Neutrophil (primary cell): ENCODE measurements at regions not wholly inside any gene's neighbourhood (a gene's known extent, or its start where the extent isn't known, plus 50 kb on each side); places are given as distances from the start of the nearest gene placed in this dataset.

Experiments used
- H3K27ac ChIP-seq: fragments of 200-600 bp; sonication (generic); 2 replicates; pipeline ENCODE4 v1.5.1; 2016; ENCODE audit warnings: mild to moderate bottlenecking, moderate library complexity
- H3K27me3 ChIP-seq: fragments of 200-600 bp; sonication (generic); 2 replicates; pipeline ENCODE4 v1.6.0; 2016; ENCODE audit warnings: mild to moderate bottlenecking
- H3K36me3 ChIP-seq: fragments of 200-600 bp; sonication (generic); 2 replicates; pipeline ENCODE4 v1.5.1; 2017
- H3K4me1 ChIP-seq, 2 experiments: fragments of 200-600 bp in 1 of 2; sonication (generic) in 1 of 2; 1 replicate in 1 of 2; 2 replicates in 1 of 2; pipeline versions ENCODE4 v1.5.1 to v1.6.1; 2013 to 2016; ENCODE audit warnings: low read depth in 1 of 2, low read length in 1 of 2, mild to moderate bottlenecking in 1 of 2, moderate library complexity in 1 of 2; ENCODE audit not compliant: control insufficient read depth in 1 of 2, insufficient read depth in 1 of 2
- H3K4me3 ChIP-seq, 2 experiments: fragments of 200-600 bp in 1 of 2; sonication (generic) in 1 of 2; 1 replicate in 1 of 2; 2 replicates in 1 of 2; pipeline ENCODE4 v1.5.1; 2013 to 2016; ENCODE audit warnings: low read depth in 1 of 2, low read length in 1 of 2, mild to moderate bottlenecking in 1 of 2, moderate library complexity in 1 of 2
- H3K9me3 ChIP-seq: fragments of 200-600 bp; sonication (generic); 2 replicates; pipeline ENCODE4 v1.5.1; 2016
- TF ChIP-seq, protein P1 (sequence below): fragments of 200-600 bp; sonication (generic); IDR thresholded peaks from 2 replicates; pipeline ENCODE4 v1.5.1; 2016; ENCODE audit warnings: antibody characterized with exemption

DNA sequence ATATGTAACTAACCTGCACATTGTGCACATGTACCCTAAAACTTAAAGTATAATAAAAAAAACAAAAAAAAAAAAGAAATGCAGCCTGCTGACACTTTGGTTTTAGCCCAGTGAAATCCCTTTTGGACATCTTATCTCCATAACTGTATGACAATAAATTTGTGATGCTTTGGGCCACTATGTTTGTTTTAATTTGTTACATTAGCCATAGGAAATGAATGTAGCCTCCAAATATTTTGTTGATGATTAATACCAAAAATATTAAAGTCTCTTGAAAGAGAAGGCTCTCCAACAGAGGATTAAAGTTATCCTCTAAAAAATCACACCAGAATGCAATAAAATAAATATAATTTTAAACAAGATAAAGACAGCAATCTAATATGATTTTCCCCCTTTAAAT is 852.7 kb upstream of the SLIT2 start:
- H3K27ac ChIP-seq: no peak overlapping the region
- TF ChIP-seq, protein P1, sequence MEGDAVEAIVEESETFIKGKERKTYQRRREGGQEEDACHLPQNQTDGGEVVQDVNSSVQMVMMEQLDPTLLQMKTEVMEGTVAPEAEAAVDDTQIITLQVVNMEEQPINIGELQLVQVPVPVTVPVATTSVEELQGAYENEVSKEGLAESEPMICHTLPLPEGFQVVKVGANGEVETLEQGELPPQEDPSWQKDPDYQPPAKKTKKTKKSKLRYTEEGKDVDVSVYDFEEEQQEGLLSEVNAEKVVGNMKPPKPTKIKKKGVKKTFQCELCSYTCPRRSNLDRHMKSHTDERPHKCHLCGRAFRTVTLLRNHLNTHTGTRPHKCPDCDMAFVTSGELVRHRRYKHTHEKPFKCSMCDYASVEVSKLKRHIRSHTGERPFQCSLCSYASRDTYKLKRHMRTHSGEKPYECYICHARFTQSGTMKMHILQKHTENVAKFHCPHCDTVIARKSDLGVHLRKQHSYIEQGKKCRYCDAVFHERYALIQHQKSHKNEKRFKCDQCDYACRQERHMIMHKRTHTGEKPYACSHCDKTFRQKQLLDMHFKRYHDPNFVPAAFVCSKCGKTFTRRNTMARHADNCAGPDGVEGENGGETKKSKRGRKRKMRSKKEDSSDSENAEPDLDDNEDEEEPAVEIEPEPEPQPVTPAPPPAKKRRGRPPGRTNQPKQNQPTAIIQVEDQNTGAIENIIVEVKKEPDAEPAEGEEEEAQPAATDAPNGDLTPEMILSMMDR: no peak
- no peaks in the 10 kb centered on the region for H3K4me1 ChIP-seq
- no peaks in the 10 kb centered on the region for H3K36me3 ChIP-seq
- no peak overlapping the region for H3K4me3 ChIP-seq
- H3K9me3 ChIP-seq: no peaks in the 10 kb centered on the region
- H3K27me3 ChIP-seq: no peaks in the 10 kb centered on the region

DNA sequence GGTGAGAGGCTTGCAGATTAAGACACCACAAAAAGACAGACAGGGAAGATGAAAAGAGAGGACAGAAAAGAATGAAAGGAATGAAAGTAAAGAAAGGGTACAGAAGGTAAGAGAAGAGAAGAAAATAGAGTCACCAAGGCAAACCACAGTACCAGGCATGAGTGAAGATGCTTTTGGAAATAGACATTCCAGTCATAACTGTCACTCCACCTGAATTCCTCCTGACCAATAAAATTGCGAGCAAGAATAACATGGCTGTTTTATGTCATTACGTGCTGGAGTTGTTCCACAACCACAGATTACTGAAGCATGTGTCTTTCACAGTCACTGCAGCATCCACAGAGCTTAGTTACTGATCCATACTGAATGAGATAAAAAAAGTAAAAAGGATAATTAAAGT is 864.9 kb upstream of the SLIT2 start:
- TF ChIP-seq, protein P1: no peak
- Histone ChIP-seq H3K27me3 (no peaks in the 10 kb centered on the region), H3K4me1 (no peaks in the 10 kb centered on the region), H3K9me3 (no peaks in the 10 kb centered on the region), H3K36me3 (no peaks in the 10 kb centered on the region), H3K27ac (no peak overlapping the region), H3K4me3 (no peak overlapping the region)

DNA sequence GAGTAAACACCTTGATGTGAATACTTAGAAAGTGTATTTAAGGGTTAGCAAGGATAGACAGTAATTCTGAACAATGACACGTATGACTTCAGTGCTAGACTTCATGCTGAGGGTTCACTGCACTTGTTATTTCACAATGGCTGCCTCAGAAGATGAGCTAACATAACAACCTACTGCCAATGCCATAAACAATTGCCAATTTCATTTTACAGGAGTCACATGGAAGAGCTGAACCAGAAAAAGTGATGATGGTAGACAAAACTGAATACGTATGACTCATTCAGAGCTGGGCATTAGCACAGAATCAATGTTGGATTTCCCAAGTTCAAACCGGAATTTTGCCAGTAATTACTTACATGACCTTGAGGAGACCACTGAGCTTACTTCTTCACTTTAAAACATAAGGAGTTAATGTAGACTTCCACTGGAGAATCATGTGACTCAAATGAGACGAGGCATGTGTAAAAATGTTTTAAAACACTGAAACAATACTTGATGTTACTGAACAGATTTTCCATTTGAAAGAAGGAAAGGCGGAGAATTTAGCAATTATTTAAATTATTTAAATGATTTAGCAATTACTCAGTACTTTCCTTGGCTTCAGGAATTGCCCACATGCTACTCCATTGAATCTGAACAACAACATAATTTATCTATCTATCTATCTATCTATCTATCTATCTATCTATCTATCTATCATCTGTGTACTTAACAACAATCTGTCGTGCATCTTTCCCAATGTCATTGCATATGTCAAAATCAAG is 868.5 kb upstream of the SLIT2 start:
- Histone ChIP-seq H3K9me3 (no peaks in the 10 kb centered on the region), H3K36me3 (no peaks in the 10 kb centered on the region), H3K4me1 (no peaks in the 10 kb centered on the region), H3K27me3 (no peaks in the 10 kb centered on the region), H3K27ac (no peak overlapping the region), H3K4me3 (no peak overlapping the region)
- TF ChIP-seq, protein P1: no peak

DNA sequence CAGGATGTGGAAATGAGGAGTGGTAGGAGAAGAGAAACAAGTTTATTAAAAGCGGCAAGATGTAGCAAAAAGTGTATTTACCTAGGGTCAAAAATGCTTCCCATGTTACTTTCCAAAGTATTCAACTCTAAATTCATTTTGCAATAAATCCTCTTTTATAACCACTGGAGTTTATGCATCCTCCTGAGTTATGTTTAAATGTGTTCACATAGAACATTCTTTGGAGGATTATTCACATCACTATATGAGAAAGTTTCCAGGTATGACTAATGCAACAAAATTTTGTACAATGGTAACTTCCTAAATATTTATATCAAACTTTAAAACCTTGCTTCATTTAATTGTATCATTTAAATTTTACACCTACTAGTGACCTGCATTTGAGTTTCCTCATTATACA is 870.6 kb upstream of the SLIT2 start:
- no peaks in the 10 kb centered on the region for H3K4me1 ChIP-seq
- no peak overlapping the region for H3K4me3 ChIP-seq
- no peaks in the 10 kb centered on the region for H3K9me3 ChIP-seq
- TF ChIP-seq, protein P1: no peak
- no peak overlapping the region for H3K27ac ChIP-seq
- H3K27me3 ChIP-seq: no peaks in the 10 kb centered on the region
- H3K36me3 ChIP-seq: no peaks in the 10 kb centered on the region

DNA sequence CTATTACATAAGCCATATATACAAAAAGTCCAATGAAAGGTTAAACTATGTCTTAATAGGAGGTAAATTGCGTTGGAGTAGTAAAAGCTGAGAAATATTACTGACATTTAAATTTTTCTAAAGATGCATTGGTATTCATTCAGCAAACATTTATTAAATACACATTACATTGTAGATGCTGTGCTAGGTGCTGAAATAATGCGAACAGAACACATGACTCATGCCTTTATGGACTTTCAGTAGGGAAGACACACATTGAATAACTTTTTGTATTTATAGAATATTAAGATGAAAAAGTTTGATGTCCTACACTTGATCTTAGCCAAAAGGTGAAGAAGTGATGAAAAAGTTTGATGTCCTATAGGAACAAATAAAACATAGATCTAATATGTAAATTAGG is 871.1 kb upstream of the SLIT2 start:
- Histone ChIP-seq H3K9me3 (no peaks in the 10 kb centered on the region), H3K27ac (no peak overlapping the region), H3K36me3 (no peaks in the 10 kb centered on the region), H3K27me3 (no peaks in the 10 kb centered on the region), H3K4me3 (no peak overlapping the region), H3K4me1 (no peaks in the 10 kb centered on the region)
- TF ChIP-seq, protein P1: no peak
